ENCODE measurements at regions not wholly inside any gene's neighbourhood (a gene's known extent, or its start where the extent isn't known, plus 50 kb on each side); places are given as distances from the start of the nearest gene placed in this dataset.

DNA sequence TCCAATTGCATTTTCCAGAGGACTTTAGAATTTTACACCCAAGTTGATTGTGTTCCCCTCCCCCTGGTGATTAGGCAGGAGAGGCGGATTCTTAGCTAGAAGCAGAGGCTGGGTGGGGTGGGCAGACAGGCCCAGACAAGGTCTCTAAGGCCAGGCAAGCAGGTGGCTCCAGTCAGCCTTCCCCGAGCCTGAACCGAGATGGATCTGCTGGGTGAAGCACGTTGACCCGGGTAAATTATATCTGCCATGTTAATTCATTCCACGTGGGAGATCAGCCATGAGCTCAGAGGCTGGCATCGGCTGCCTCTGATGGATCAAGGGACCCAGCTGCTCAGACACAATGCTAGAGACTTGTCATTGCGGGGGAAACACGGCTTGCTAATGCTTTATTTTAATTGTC is 159.5 kb upstream of the MAFB start:
- H3K4me3 Mint-ChIP-seq (ENCODE audit: unreplicated experiment) = no peak overlapping the region
- H3K4me1 Mint-ChIP-seq (ENCODE audit: low read depth) = no peaks in the 10 kb centered on the region
- no peak overlapping the region for H3K27ac Mint-ChIP-seq (ENCODE audit: unreplicated experiment)
- TF ChIP-seq, protein P1, sequence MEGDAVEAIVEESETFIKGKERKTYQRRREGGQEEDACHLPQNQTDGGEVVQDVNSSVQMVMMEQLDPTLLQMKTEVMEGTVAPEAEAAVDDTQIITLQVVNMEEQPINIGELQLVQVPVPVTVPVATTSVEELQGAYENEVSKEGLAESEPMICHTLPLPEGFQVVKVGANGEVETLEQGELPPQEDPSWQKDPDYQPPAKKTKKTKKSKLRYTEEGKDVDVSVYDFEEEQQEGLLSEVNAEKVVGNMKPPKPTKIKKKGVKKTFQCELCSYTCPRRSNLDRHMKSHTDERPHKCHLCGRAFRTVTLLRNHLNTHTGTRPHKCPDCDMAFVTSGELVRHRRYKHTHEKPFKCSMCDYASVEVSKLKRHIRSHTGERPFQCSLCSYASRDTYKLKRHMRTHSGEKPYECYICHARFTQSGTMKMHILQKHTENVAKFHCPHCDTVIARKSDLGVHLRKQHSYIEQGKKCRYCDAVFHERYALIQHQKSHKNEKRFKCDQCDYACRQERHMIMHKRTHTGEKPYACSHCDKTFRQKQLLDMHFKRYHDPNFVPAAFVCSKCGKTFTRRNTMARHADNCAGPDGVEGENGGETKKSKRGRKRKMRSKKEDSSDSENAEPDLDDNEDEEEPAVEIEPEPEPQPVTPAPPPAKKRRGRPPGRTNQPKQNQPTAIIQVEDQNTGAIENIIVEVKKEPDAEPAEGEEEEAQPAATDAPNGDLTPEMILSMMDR (IDR thresholded peaks at IDR 0.05) = no peak
- no peaks in the 10 kb centered on the region for H3K27me3 Mint-ChIP-seq (ENCODE audit: low read depth)
- no peaks in the 10 kb centered on the region for H3K36me3 Mint-ChIP-seq (ENCODE audit: low read depth)
- no peak for DNase-seq (ENCODE audit: low spot score)
- H3K9me3 Mint-ChIP-seq (ENCODE audit: low read depth) = peaks cover 10% of the 10 kb centered on the region

DNA sequence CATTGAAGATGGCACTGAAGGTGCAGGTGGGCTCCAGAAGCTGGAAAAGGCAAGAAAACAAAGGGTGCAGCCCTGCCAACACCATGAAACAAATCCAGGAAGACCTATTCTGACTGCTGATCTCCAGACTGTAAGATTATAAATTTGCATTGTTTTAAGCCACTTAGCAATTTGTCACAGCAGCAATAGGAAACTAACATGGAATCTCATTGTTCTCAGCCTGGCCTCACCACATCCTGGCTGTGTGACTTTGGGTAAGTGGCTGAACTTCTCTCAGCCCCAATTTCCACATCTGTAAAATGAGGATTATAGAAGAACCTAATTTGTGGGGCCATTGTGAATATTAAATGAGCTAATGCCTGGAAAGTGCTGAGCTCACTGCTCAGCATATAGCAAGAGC is 160.4 kb upstream of the MAFB start:
- DNase-seq (ENCODE audit: low spot score) = no peak
- Mint-ChIP-seq H3K4me3 (ENCODE audit: unreplicated experiment) (no peak overlapping the region), H3K27ac (ENCODE audit: unreplicated experiment) (no peak overlapping the region), H3K9me3 (ENCODE audit: low read depth) (peaks cover 10% of the 10 kb centered on the region), H3K36me3 (ENCODE audit: low read depth) (no peaks in the 10 kb centered on the region), H3K4me1 (ENCODE audit: low read depth) (no peaks in the 10 kb centered on the region), H3K27me3 (ENCODE audit: low read depth) (peaks cover 4% of the 10 kb centered on the region)
- TF ChIP-seq, protein P1 (IDR thresholded peaks at IDR 0.05) = no peak

DNA sequence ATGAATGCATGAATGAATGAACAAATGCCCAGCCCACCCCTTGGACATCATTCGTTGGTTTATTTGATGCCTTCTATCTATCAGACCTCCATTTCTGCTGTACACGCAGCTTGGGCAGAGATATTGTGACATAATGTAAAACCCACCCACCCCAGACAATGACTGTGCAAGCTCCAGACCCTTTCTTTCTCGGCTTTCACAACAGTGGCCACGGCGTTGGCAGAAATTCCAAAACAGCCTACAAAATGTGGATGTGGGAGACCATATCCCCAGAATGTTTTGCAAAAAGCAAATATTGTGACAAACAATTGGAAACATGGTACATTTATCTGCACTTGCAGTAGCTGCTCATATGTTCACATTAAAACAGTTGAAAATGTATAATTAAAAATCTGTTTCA is 162.0 kb upstream of the MAFB start:
- peaks cover 9% of the 10 kb centered on the region for H3K27me3 Mint-ChIP-seq (ENCODE audit: low read depth)
- no peaks in the 10 kb centered on the region for H3K36me3 Mint-ChIP-seq (ENCODE audit: low read depth)
- peaks cover 2% of the 10 kb centered on the region for H3K9me3 Mint-ChIP-seq (ENCODE audit: low read depth)
- H3K4me1 Mint-ChIP-seq (ENCODE audit: low read depth) = no peaks in the 10 kb centered on the region
- TF ChIP-seq, protein P1 (IDR thresholded peaks at IDR 0.05) = no peak
- no peak overlapping the region for H3K4me3 Mint-ChIP-seq (ENCODE audit: unreplicated experiment)
- H3K27ac Mint-ChIP-seq (ENCODE audit: unreplicated experiment) = no peak overlapping the region
- DNase-seq (ENCODE audit: low spot score) = no peak

DNA sequence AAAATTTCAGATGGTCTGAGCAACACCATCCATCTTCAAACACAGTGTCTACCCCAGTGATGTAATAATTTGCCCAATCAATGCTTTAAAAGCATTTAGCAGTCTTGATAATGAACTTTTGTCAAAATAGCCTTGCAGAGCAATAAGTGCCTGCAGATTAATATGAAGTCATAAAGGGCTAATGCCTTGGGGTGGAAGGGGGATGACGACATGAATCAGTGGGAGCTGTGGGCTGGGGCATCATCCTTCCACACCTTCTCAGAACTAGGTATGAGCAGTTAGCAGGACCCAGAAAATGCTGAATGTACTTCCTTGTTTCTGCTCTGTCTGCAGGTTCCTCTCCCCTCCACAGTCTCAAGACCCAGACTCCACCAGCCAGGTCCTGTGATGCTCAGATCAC is 166.2 kb upstream of the MAFB start:
- no peaks in the 10 kb centered on the region for H3K9me3 Mint-ChIP-seq (ENCODE audit: low read depth)
- TF ChIP-seq, protein P1 (IDR thresholded peaks at IDR 0.05) = no peak
- no peak for DNase-seq (ENCODE audit: low spot score)
- H3K36me3 Mint-ChIP-seq (ENCODE audit: low read depth) = no peaks in the 10 kb centered on the region
- H3K27ac Mint-ChIP-seq (ENCODE audit: unreplicated experiment) = no peak overlapping the region
- H3K4me3 Mint-ChIP-seq (ENCODE audit: unreplicated experiment) = no peak overlapping the region
- H3K27me3 Mint-ChIP-seq (ENCODE audit: low read depth) = peaks cover 37% of the 10 kb centered on the region
- H3K4me1 Mint-ChIP-seq (ENCODE audit: low read depth) = no peaks in the 10 kb centered on the region

DNA sequence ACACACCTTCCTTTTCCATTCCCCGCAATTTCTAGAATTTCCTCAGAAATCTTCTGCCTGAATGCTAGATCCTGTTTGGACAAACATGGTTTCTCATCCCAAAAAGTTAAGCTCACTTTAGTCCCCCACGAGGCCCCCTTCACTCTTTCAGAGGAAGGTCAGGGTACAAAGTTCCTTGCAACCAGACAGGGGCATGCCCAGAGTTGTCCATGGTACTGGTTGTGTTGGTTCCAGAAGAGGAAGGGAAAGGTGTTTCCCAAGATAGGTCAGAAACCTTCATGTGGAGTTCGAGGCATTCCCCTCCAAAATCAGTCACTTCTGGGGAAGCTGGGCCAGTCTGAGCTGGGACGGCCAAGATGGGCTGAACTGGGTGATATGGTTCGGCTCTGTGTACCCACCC is 167.6 kb upstream of the MAFB start:
- H3K9me3 Mint-ChIP-seq (ENCODE audit: low read depth) = no peaks in the 10 kb centered on the region
- H3K27me3 Mint-ChIP-seq (ENCODE audit: low read depth) = peaks cover 37% of the 10 kb centered on the region

More for the DNA sequence above, 167.6 kb upstream of the MAFB start:
- DNase-seq (ENCODE audit: low spot score) = no peak
- H3K27ac Mint-ChIP-seq (ENCODE audit: unreplicated experiment) = no peak overlapping the region
- no peaks in the 10 kb centered on the region for H3K36me3 Mint-ChIP-seq (ENCODE audit: low read depth)
- no peaks in the 10 kb centered on the region for H3K4me1 Mint-ChIP-seq (ENCODE audit: low read depth)
- TF ChIP-seq, protein P1 (IDR thresholded peaks at IDR 0.05) = no peak
- H3K4me3 Mint-ChIP-seq (ENCODE audit: unreplicated experiment) = no peak overlapping the region
